HepG2 (cell line): ENCODE measurements at regions not wholly inside any gene's neighbourhood (a gene's known extent, or its start where the extent isn't known, plus 50 kb on each side); places are given as distances from the start of the nearest gene placed in this dataset.

Source experiments
- ARID2 ChIP-seq: sonication (generic); formaldehyde crosslinking; IDR thresholded peaks from 2 replicates; pipeline ENCODE4 v1.8.1; 2022; ENCODE audit warnings: mild to moderate bottlenecking, missing genetic modification reagents, borderline replicate concordance
- ELF4 ChIP-seq: sonication (generic); formaldehyde crosslinking; IDR thresholded peaks from 2 replicates; pipeline ENCODE4 v1.5.0; 2020; ENCODE audit warnings: missing genetic modification reagents, mild to moderate bottlenecking, moderate library complexity, borderline replicate concordance
- FOXA1 ChIP-seq, 2 experiments: fragments of 450-650 bp in 1 of 2; sonication (generic) in 1 of 2; formaldehyde crosslinking in 1 of 2; IDR thresholded peaks; 2 replicates each; pipeline versions ENCODE4 v1.4.0 to v1.6.1; 2016 to 2020; ENCODE audit warnings: missing genetic modification reagents in 1 of 2
- HDAC2 ChIP-seq: sonication (generic); formaldehyde crosslinking; IDR thresholded peaks from 2 replicates; pipeline ENCODE4 v1.4.0; 2020; ENCODE audit warnings: missing genetic modification reagents
- HNF4G ChIP-seq, 2 experiments: sonication (generic) in 1 of 2; formaldehyde crosslinking in 1 of 2; IDR thresholded peaks; 2 replicates each; pipeline versions ENCODE4 v1.4.0 to v1.6.1; 2011 to 2020; ENCODE audit warnings: borderline replicate concordance in 2 of 2, low read depth in 2 of 2, mild to moderate bottlenecking in 2 of 2, low read length in 1 of 2, missing genetic modification reagents in 1 of 2, moderate library complexity in 1 of 2
- MEF2D ChIP-seq: sonication (generic); formaldehyde crosslinking; IDR thresholded peaks from 2 replicates; pipeline ENCODE4 v1.5.1; 2020; ENCODE audit warnings: mild to moderate bottlenecking, missing genetic modification reagents
- NCOA5 ChIP-seq: sonication (generic); formaldehyde crosslinking; IDR thresholded peaks from 2 replicates; pipeline ENCODE4 v1.4.0; 2020; ENCODE audit warnings: missing genetic modification reagents
- POLR2G ChIP-seq: fragments of 200-400 bp; formaldehyde crosslinking; IDR thresholded peaks from 2 replicates; pipeline ENCODE4 v1.6.1; 2018; ENCODE audit warnings: mild to moderate bottlenecking, low read depth, low read length, moderate library complexity
- PTBP1 ChIP-seq: fragments of 200-400 bp; formaldehyde crosslinking; IDR thresholded peaks from 2 replicates; pipeline ENCODE4 v1.6.1; 2018; ENCODE audit warnings: low read length, low read depth; ENCODE audit not compliant: poor library complexity, severe bottlenecking
- RXRB ChIP-seq: IDR thresholded peaks from 2 replicates; pipeline ENCODE4 v1.6.1; 2016; ENCODE audit warnings: borderline replicate concordance, missing genetic modification reagents, missing compliant biosample characterization
- SRSF9 ChIP-seq: fragments of 200-400 bp; formaldehyde crosslinking; IDR thresholded peaks from 2 replicates; pipeline ENCODE4 v1.6.1; 2018; ENCODE audit warnings: borderline replicate concordance, mild to moderate bottlenecking, low read depth, low read length; ENCODE audit not compliant: insufficient read depth, poor library complexity, severe bottlenecking
- TCF12 ChIP-seq, 2 experiments: fragments of 450-650 bp in 1 of 2; sonication (generic) in 1 of 2; formaldehyde crosslinking in 1 of 2; IDR thresholded peaks; 2 replicates each; pipeline versions ENCODE4 v1.6.1 to v1.8.0; 2017 to 2022; ENCODE audit warnings: antibody characterized with exemption in 1 of 2, mild to moderate bottlenecking in 1 of 2, missing genetic modification reagents in 1 of 2, moderate library complexity in 1 of 2
- ZBTB3 ChIP-seq: sonication (generic); formaldehyde crosslinking; IDR thresholded peaks from 2 replicates; pipeline ENCODE4 v1.4.0; 2020; ENCODE audit warnings: low read depth, mild to moderate bottlenecking, moderate library complexity, missing genetic modification reagents, borderline replicate concordance
- ZNF24 ChIP-seq: fragments of 450-650 bp; IDR thresholded peaks from 2 replicates; pipeline ENCODE4 v1.6.1; 2017; ENCODE audit warnings: antibody characterized with exemption, mild to moderate bottlenecking
- ZNF460 ChIP-seq: sonication (generic); formaldehyde crosslinking; IDR thresholded peaks from 2 replicates; pipeline ENCODE4 v1.5.1; 2020; ENCODE audit warnings: missing genetic modification reagents, mild to moderate bottlenecking, borderline replicate concordance
- ZNF484 ChIP-seq: sonication (generic); formaldehyde crosslinking; IDR thresholded peaks from 2 replicates; pipeline ENCODE4 v1.5.1; 2020; ENCODE audit warnings: mild to moderate bottlenecking, low read depth, missing genetic modification reagents, borderline replicate concordance
- ZNF574 ChIP-seq: sonication (generic); formaldehyde crosslinking; IDR thresholded peaks from 2 replicates; pipeline ENCODE4 v1.4.0; 2020; ENCODE audit warnings: missing genetic modification reagents
- ZNF713 ChIP-seq: sonication (generic); formaldehyde crosslinking; IDR thresholded peaks from 2 replicates; pipeline ENCODE4 v1.4.0; 2020; ENCODE audit warnings: mild to moderate bottlenecking, missing genetic modification reagents
- ZNF747 ChIP-seq: sonication (generic); formaldehyde crosslinking; IDR thresholded peaks from 2 replicates; pipeline ENCODE4 v1.8.1; 2023; ENCODE audit warnings: missing genetic modification reagents, mild to moderate bottlenecking, borderline replicate concordance
- TF ChIP-seq, protein P1 (sequence below): sonication (generic); formaldehyde crosslinking; IDR thresholded peaks from 2 replicates; pipeline ENCODE4 v1.5.0; 2020; ENCODE audit warnings: mild to moderate bottlenecking, missing genetic modification reagents
- TF ChIP-seq, protein P2 (sequence below): sonication (generic); formaldehyde crosslinking; IDR thresholded peaks from 2 replicates; pipeline ENCODE4 v1.5.0; 2020; ENCODE audit warnings: missing genetic modification reagents

DNA sequence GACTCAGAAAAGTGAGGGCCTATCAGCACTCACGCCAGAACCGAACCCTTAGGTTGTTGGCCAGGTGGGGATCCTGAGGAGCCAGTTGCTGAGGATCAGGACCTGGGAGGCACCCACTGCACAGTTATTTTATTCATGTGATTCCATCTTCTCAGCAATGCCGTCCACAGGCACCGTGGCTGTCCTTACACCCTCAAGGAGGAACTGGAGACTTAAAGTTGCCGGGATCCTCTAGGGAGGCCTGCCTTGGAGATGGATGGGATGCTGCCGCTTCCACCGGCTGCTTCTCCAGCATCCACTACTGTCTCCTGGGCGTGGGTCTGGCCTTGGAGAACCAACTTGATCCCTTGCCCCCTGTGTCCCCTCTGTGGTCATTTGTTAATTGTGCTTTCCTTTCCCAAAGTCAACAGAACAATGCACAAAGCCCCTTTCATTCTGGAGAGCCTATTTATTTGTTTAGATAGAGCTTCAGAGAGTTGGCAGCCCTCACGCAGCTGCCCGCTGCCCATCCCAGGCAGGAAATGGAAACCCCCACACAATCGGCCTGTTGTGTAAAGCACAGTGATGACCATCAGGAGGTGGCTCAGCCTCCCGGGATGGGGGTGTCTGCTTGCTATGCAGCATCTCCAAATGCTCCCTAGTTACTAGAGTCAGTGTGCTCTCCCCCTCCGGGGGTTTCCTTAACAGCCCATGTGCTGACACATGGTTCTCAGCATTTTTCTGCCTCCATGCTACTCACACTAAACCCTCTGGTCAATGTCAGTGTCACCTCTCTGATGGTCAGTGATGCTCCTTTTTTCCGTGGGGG, 52.9 kb upstream of the IGFBP3 start (continued):
- TF ChIP-seq, protein P1, sequence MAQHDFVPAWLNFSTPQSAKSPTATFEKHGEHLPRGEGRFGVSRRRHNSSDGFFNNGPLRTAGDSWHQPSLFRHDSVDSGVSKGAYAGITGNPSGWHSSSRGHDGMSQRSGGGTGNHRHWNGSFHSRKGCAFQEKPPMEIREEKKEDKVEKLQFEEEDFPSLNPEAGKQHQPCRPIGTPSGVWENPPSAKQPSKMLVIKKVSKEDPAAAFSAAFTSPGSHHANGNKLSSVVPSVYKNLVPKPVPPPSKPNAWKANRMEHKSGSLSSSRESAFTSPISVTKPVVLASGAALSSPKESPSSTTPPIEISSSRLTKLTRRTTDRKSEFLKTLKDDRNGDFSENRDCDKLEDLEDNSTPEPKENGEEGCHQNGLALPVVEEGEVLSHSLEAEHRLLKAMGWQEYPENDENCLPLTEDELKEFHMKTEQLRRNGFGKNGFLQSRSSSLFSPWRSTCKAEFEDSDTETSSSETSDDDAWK (CRISPR knock-in tag): no peak
- TF ChIP-seq ZNF713 (CRISPR knock-in tag) (no peak), NCOA5 (no peak), HDAC2 (CRISPR knock-in tag) (peak; percentile 73; the same call in 1 of the 2 replicates), RXRB (CRISPR knock-in tag) (peak; percentile 90), ARID2 (CRISPR knock-in tag) (no peak), ZNF747 (CRISPR knock-in tag) (0 out of 2 replicates have a peak, but pooled peaks have one; percentile 57), ZNF574 (CRISPR knock-in tag) (peak; percentile 46; the same call in 1 of the 2 replicates), TCF12 (IDR thresholded peaks at IDR 0.05) (no peak), TCF12 (CRISPR knock-in tag; IDR thresholded peaks at IDR 0.05) (peak; percentile 63; the same call in 1 of the 2 replicates), MEF2D (peak; percentile 77), POLR2G (no peak), PTBP1 (no peak), SRSF9 (no peak), ZNF24 (no peak), FOXA1 (IDR thresholded peaks at IDR 0.05) (no peak), FOXA1 (CRISPR knock-in tag; IDR thresholded peaks at IDR 0.05) (peak; percentile 88), ELF4 (CRISPR knock-in tag) (no peak), HNF4G (IDR thresholded peaks at IDR 0.05; ENCODE audit: borderline replicate concordance, low read depth, low read length) (peak; percentile 43), HNF4G (CRISPR knock-in tag; IDR thresholded peaks at IDR 0.05; ENCODE audit: borderline replicate concordance, low read depth) (no peak), ZNF460 (peak; percentile 32; the same call in 1 of the 2 replicates), ZNF484 (CRISPR knock-in tag) (no peak), ZBTB3 (CRISPR knock-in tag) (0 out of 2 replicates have a peak, but pooled peaks have one; percentile 25)
- TF ChIP-seq, protein P2, sequence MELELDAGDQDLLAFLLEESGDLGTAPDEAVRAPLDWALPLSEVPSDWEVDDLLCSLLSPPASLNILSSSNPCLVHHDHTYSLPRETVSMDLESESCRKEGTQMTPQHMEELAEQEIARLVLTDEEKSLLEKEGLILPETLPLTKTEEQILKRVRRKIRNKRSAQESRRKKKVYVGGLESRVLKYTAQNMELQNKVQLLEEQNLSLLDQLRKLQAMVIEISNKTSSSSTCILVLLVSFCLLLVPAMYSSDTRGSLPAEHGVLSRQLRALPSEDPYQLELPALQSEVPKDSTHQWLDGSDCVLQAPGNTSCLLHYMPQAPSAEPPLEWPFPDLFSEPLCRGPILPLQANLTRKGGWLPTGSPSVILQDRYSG (CRISPR knock-in tag): 0 out of 2 replicates have a peak, but pooled peaks have one; percentile 60
